HCT116 (cell line): ENCODE measurements at regions not wholly inside any gene's neighbourhood (a gene's known extent, or its start where the extent isn't known, plus 50 kb on each side); places are given as distances from the start of the nearest gene placed in this dataset.

Source experiments
- ATAC-seq: fragments of 200-7000 bp; cut with Tn5 transposase; 2 replicates; pipeline ENCODE4 v1.9.1; 2020; ENCODE audit warnings: mild to moderate bottlenecking, moderate library complexity
- BruUV-seq: library from RNA; stranded (reverse); fragments of 400-500 nt; replicated peaks from 2 replicates; lab custom pipeline; 2021; lab: Mats Ljungman, UMichigan
- CTCF ChIA-PET: fragments of 300-600 bp; sonication (Branson Sonifier 250); formaldehyde crosslinking; loops from one replicate; lab custom pipeline; 2021; ENCODE audit warnings: antibody characterized with exemption; lab: Charles Lee
- POLR2A ChIA-PET: fragments of 300-600, 350-600 bp; sonication (Branson Sonifier 250); formaldehyde crosslinking; loops from one replicate; lab custom pipeline; 2021; ENCODE audit warnings: antibody characterized with exemption; lab: Charles Lee
- RAD21 ChIA-PET, 2 experiments: fragments of 300-600 bp; sonication (Branson Sonifier 250); formaldehyde crosslinking; loops; one replicate each; lab custom pipeline; 2023; ENCODE audit warnings: low total read pairs in 2 of 2; ENCODE audit not compliant: uncharacterized antibody in 2 of 2, unreplicated experiment in 2 of 2, low non-redundant PET in 1 of 2; lab: Charles Lee
- DNase-seq: peaks from one replicate; pipeline ENCODE4 v3.0.0-alpha.2; 2010; ENCODE audit warnings: low read depth, low spot score
- H2AFZ ChIP-seq: fragments of 200-600 bp; shearing (Covaris generic), sonication (generic); 2 replicates; pipeline ENCODE4 v1.6.1; 2017; ENCODE audit warnings: low read depth, mixed run types, mixed read lengths, antibody characterized with exemption, low read length; ENCODE audit not compliant: poor library complexity, severe bottlenecking
- H3K27ac ChIP-seq: 2 replicates; pipeline ENCODE4 v1.5.1; 2012; ENCODE audit warnings: low read depth, low read length
- H3K27me3 ChIP-seq: fragments of 200-600 bp; sonication (generic); 2 replicates; pipeline ENCODE4 v1.6.1; 2016; ENCODE audit warnings: mixed run types, low read length, mixed read lengths; ENCODE audit not compliant: insufficient read depth
- H3K36me3 ChIP-seq, 2 experiments: fragments of 200-500 bp in 1 of 2; fragments of 200-600 bp in 1 of 2; sonication (Bioruptor generic) in 1 of 2; sonication (generic) in 1 of 2; 2 replicates each; pipeline versions ENCODE4 v1.5.1 to v1.6.1; 2014 to 2016; ENCODE audit warnings: low read length in 2 of 2, inconsistent platforms in 1 of 2, mixed read lengths in 1 of 2, mixed run types in 1 of 2; ENCODE audit not compliant: insufficient read depth in 2 of 2, control insufficient read depth in 1 of 2
- H3K4me1 ChIP-seq, 2 experiments: fragments of 200-600 bp in 1 of 2; sonication (generic) in 1 of 2; 2 replicates each; pipeline versions ENCODE4 v1.5.1 to v1.6.1; 2012 to 2017; ENCODE audit warnings: low read length in 2 of 2, inconsistent platforms in 1 of 2, mild to moderate bottlenecking in 1 of 2, mixed read lengths in 1 of 2, mixed run types in 1 of 2, moderate library complexity in 1 of 2; ENCODE audit not compliant: insufficient read depth in 2 of 2, control insufficient read depth in 1 of 2
- H3K4me2 ChIP-seq: fragments of 200-600 bp; sonication (generic); 2 replicates; pipeline ENCODE4 v1.6.1; 2017; ENCODE audit warnings: mixed run types, low read length, mixed read lengths
- H3K4me3 ChIP-seq, 2 experiments: fragments of 200-600 bp in 1 of 2; sonication (generic) in 1 of 2; replicated peaks in 1 of 2; 2 replicates each; pipeline ENCODE4 v1.5.1; 2011 to 2016; ENCODE audit warnings: low read length in 2 of 2, control low read depth in 1 of 2, low read depth in 1 of 2, mild to moderate bottlenecking in 1 of 2, mixed read lengths in 1 of 2, mixed run types in 1 of 2
- H3K79me2 ChIP-seq: fragments of 200-600 bp; sonication (generic); 2 replicates; pipeline ENCODE4 v1.6.1; 2017; ENCODE audit warnings: mild to moderate bottlenecking, mixed run types, low read length, moderate library complexity, mixed read lengths; ENCODE audit not compliant: insufficient read depth
- H3K9ac ChIP-seq: fragments of 200-600 bp; sonication (generic); 2 replicates; pipeline ENCODE4 v1.6.1; 2016; ENCODE audit warnings: low read length, mixed read lengths
- H3K9me2 ChIP-seq: fragments of 200-600 bp; sonication (generic), shearing (Covaris generic); 2 replicates; pipeline ENCODE4 v1.6.1; 2017; ENCODE audit warnings: mixed run types, mild to moderate bottlenecking, moderate library complexity; ENCODE audit not compliant: insufficient read depth
- H3K9me3 ChIP-seq, 2 experiments: fragments of 200-500 bp in 1 of 2; fragments of 200-600 bp in 1 of 2; sonication (Bioruptor generic) in 1 of 2; sonication (generic) in 1 of 2; 2 replicates each; pipeline ENCODE4 v1.6.1; 2014 to 2017; ENCODE audit warnings: low read length in 2 of 2, mixed read lengths in 2 of 2, inconsistent platforms in 1 of 2, low read depth in 1 of 2, mild to moderate bottlenecking in 1 of 2, mixed run types in 1 of 2, moderate library complexity in 1 of 2; ENCODE audit not compliant: control insufficient read depth in 1 of 2, insufficient read depth in 1 of 2
- H4K20me1 ChIP-seq: fragments of 200-600 bp; sonication (generic), shearing (Covaris generic); 2 replicates; pipeline ENCODE4 v1.6.1; 2017; ENCODE audit warnings: mixed run types, mild to moderate bottlenecking, moderate library complexity; ENCODE audit not compliant: insufficient read depth
- CBX3 ChIP-seq: IDR thresholded peaks from 2 replicates; pipeline ENCODE4 v1.6.1; 2012; ENCODE audit warnings: low read depth
- CTCF ChIP-seq, 3 experiments: fragments of 200-600 bp in 1 of 3; sonication (generic) in 1 of 3; IDR thresholded peaks in 2 of 3; conservative IDR thresholded peaks in 1 of 3; 2 replicates each; pipeline ENCODE4 v1.5.1; 2012 to 2017; ENCODE audit warnings: low read depth in 2 of 3, low read length in 2 of 3, antibody characterized with exemption in 1 of 3, borderline replicate concordance in 1 of 3, control low read depth in 1 of 3, mild to moderate bottlenecking in 1 of 3, mixed read lengths in 1 of 3, mixed run types in 1 of 3, moderate library complexity in 1 of 3; ENCODE audit not compliant: insufficient read depth in 1 of 3
- EGR1 ChIP-seq: IDR thresholded peaks from 2 replicates; pipeline ENCODE4 v1.6.1; 2012; ENCODE audit warnings: low read depth
- ELF1 ChIP-seq: IDR thresholded peaks from 2 replicates; pipeline ENCODE4 v1.6.1; 2012; ENCODE audit warnings: low read depth, borderline replicate concordance
- EZH2 ChIP-seq: fragments of 200-600 bp; sonication (generic); IDR thresholded peaks from 2 replicates; pipeline ENCODE4 v1.6.1; 2017; ENCODE audit warnings: antibody characterized with exemption, mixed run types
- MAX ChIP-seq: IDR thresholded peaks from 2 replicates; pipeline ENCODE4 v1.6.1; 2012
- POLR2A ChIP-seq: IDR thresholded peaks from 2 replicates; pipeline ENCODE4 v1.7.0; 2011; ENCODE audit warnings: borderline replicate concordance; ENCODE audit not compliant: insufficient read depth, insufficient read length; ENCODE audit errors: extremely low read depth
- POLR2AphosphoS5 ChIP-seq: IDR thresholded peaks from 2 replicates; pipeline ENCODE4 v1.6.1; 2011; ENCODE audit warnings: mild to moderate bottlenecking, low read depth, low read length, moderate library complexity
- RAD21 ChIP-seq: IDR thresholded peaks from 2 replicates; pipeline ENCODE4 v1.6.1; 2012; ENCODE audit warnings: low read depth, mild to moderate bottlenecking
- REST ChIP-seq: IDR thresholded peaks from 2 replicates; pipeline ENCODE4 v1.6.1; 2012; ENCODE audit warnings: low read depth
- SIN3A ChIP-seq: IDR thresholded peaks from 2 replicates; pipeline ENCODE4 v1.6.1; 2012; ENCODE audit warnings: low read depth
- SRF ChIP-seq: IDR thresholded peaks from 2 replicates; pipeline ENCODE4 v1.6.1; 2012; ENCODE audit warnings: low read depth
- TCF7L2 ChIP-seq: IDR thresholded peaks from 2 replicates; pipeline ENCODE4 v1.7.0; 2011; ENCODE audit warnings: borderline replicate concordance, inconsistent platforms; ENCODE audit not compliant: insufficient read depth, insufficient read length; ENCODE audit errors: extremely low read depth
- YY1 ChIP-seq: IDR thresholded peaks from 2 replicates; pipeline ENCODE4 v1.6.1; 2011; ENCODE audit warnings: low read length, low read depth, moderate library complexity, mild to moderate bottlenecking; ENCODE audit not compliant: insufficient replicate concordance; ENCODE audit errors: extremely low read depth
- ZFX ChIP-seq: fragments of 450-650 bp; IDR thresholded peaks from 2 replicates; pipeline ENCODE4 v1.6.1; 2017
- ZNF274 ChIP-seq: fragments of 200-500 bp; sonication (Bioruptor generic); IDR thresholded peaks from 2 replicates; pipeline ENCODE4 v1.6.1; 2014; ENCODE audit warnings: mild to moderate bottlenecking, low read depth, low read length, inconsistent platforms
- intact Hi-C: fragments of 100-400 bp; cut with micrococcal nuclease; formaldehyde crosslinking; loops from 2 replicates; pipeline ENCODE4 v1.10.0; 2022

GRCh38 chr16:87119748-87120147, 197.4 kb downstream of the C16orf95 start:
- Histone ChIP-seq H3K9ac (no peak overlapping the region), H3K9me3 (peaks cover 0 to 16% of the 10 kb centered on the region in 2 experiments; a peak in 1 of 4 replicates), H3K27ac (no peak overlapping the region), H3K79me2 (no peaks in the 10 kb centered on the region), H3K27me3 (0 out of 2 replicates have a peak, but pooled peaks cover 3% of the 10 kb centered on the region), H4K20me1 (no peaks in the 10 kb centered on the region), H3K9me2 (no peaks in the 10 kb centered on the region), H3K36me3 (no peaks in the 10 kb centered on the region), H3K4me1 (no peaks in the 10 kb centered on the region), H3K4me2 (no peak overlapping the region), H2AFZ (no peak overlapping the region), H3K4me3 (no peak overlapping the region)
- BruUV-seq: no TSS peak
- DNase-seq: no peak
- intact Hi-C loops: no loop called here
- TF ChIP-seq ZNF274 (no peak), ZFX (no peak), EZH2 (no peak), POLR2A (no peak), EGR1 (no peak), SRF (no peak), YY1 (no peak), CTCF (IDR thresholded peaks at IDR 0.05 in 2 of 3, conservative IDR thresholded peaks at IDR 0.05 in 1 of 3; ENCODE audit: borderline replicate concordance in 1 of 3, insufficient read depth in 1 of 3, low read depth in 2 of 3, low read length in 2 of 3) (no peak), MAX (no peak), SIN3A (no peak), POLR2AphosphoS5 (no peak), ELF1 (no peak), RAD21 (no peak), CBX3 (no peak), TCF7L2 (no peak), REST (no peak)
- ChIA-PET CTCF (no interaction called here), POLR2A (no interaction called here), RAD21 (no interaction called here)
- ATAC-seq: no peak
